ENCODE measurements at regions not wholly inside any gene's neighbourhood (a gene's known extent, or its start where the extent isn't known, plus 50 kb on each side); places are given as distances from the start of the nearest gene placed in this dataset.

GRCh38 chr1:84048820-84049219 lies 49.9 kb upstream of the TTLL7 start:
- no peak for TF ChIP-seq EZH2 (IDR thresholded peaks at IDR 0.05; ENCODE audit: borderline replicate concordance, low read depth, low read length, poor library complexity, severe bottlenecking)
- TF ChIP-seq, protein P1, sequence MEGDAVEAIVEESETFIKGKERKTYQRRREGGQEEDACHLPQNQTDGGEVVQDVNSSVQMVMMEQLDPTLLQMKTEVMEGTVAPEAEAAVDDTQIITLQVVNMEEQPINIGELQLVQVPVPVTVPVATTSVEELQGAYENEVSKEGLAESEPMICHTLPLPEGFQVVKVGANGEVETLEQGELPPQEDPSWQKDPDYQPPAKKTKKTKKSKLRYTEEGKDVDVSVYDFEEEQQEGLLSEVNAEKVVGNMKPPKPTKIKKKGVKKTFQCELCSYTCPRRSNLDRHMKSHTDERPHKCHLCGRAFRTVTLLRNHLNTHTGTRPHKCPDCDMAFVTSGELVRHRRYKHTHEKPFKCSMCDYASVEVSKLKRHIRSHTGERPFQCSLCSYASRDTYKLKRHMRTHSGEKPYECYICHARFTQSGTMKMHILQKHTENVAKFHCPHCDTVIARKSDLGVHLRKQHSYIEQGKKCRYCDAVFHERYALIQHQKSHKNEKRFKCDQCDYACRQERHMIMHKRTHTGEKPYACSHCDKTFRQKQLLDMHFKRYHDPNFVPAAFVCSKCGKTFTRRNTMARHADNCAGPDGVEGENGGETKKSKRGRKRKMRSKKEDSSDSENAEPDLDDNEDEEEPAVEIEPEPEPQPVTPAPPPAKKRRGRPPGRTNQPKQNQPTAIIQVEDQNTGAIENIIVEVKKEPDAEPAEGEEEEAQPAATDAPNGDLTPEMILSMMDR (conservative IDR thresholded peaks at IDR 0.05; ENCODE audit: low read depth, low read length) = no peak
